ENCODE measurements at regions not wholly inside any gene's neighbourhood (a gene's known extent, or its start where the extent isn't known, plus 50 kb on each side); places are given as distances from the start of the nearest gene placed in this dataset.

GRCh38 chr11:119521551-119521950 lies 98.6 kb upstream of the THY1 start:
- DNase-seq (ENCODE audit: low read depth, low spot score) = no peak

DNA sequence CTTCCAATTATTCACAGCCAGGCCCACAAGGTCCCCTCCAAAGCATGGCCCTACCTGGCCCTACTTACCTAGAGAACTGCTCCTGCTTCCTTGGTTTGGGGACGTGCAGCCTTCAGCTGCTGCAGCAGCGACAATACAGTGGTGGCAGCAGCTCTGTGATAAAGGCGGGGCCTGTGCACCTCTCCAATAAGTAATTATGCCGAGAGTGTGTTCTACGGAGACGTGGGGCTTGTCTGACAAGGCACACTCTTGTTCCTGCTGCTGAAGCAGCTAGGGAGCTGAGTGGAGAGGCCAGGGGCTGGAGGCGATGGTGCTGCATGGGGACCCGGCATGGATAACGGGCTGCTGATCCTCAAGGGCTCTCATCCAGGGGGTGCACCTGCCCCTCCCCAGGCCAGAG lies 98.0 kb upstream of the THY1 start:
- no peak for DNase-seq (ENCODE audit: low read depth, low spot score)

- DNase-seq (ENCODE audit: low read depth, low spot score) = no peak
Observed at GRCh38 chr11:119520400-119520799, 97.4 kb upstream of the THY1 start.

DNA sequence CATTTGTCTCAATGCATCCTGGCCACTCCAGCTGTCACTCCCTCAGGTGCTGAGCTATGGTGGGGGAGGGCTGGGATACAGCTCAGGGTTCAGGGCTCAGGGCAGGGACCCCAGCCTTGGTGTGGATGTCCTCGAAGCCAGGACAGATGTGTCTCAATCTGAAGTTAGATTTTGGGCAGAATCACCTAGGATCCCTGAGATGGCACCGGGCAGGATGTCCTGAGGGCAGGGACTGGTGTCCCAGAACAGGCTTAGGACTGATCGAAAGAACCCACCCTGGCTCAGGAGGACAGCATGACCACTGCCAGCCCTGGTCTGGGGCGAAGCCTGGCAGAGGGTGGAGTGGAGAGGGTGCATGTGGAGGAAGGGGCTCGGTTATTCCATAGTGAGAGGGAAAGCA lies 96.8 kb upstream of the THY1 start:
- DNase-seq (ENCODE audit: low read depth, low spot score) = no peak

DNA sequence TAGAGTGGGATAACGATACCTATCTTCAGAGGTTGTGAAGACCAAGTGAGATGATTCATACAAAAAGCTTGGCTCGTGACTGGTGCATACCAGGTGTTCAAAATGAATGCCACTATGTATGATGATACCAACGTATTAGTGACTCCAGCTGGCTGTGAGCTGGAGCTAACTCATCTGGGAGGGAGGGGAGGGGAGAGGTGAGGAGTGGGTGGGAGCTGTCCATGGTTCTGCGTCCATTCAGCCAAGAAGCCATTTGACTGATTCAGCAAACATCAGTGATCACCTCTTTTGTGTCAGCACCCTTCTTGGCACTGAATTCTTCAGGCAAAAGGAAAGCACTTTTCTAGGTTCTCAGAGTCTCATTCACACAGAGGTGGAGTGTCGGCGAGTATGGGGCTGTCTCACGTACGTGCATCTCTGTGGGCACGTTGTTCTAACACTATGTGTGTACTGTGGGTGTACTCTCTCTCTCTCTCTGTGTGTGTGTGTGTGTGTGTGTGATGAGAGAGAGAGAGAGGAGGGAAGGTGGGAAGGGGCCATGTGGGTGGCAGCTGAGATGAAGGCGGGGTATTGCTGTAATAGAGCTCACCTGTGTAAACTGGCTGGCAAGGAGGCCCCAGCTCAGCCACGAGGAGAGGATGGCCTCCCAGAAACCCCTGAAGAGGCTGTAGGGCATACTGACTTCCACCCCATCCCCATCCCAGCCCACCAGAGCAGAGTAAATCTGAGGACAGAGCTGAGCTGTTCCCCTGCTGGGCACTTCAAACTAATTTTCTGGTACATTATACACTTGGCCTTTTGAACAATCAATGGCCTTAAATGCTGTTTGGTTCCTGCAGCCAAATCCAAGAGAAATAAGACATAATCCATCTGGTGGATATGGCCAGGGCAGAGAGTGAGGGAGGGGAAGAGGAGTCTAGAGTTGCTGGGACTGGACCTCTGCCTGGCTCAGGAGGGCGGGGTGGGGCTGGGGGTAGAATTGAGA lies 96.1 kb upstream of the THY1 start:
- DNase-seq (ENCODE audit: low read depth, low spot score) = no peak

GRCh38 chr11:119515771-119516400 lies 92.9 kb upstream of the THY1 start:
- DNase-seq (ENCODE audit: low read depth, low spot score) = no peak

DNA sequence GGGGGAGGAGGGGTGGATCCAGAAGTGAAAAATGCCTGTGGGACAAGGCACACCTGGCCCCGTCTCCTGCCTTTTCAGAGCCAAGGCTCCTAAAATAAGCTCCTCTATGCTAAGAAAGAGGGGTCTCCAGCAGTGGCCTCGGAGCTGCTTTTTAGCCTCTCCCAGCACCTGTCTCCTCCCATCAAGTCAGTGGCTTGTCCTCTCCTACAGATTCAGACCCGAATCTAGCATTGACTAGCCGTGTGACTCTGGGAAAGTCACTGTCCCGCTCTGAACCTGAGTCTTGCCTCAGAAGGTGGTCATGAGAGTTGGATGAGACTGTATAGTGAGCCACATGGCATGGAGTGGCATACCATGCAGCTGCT lies 90.8 kb upstream of the THY1 start:
- DNase-seq (ENCODE audit: low read depth, low spot score) = no peak

DNA sequence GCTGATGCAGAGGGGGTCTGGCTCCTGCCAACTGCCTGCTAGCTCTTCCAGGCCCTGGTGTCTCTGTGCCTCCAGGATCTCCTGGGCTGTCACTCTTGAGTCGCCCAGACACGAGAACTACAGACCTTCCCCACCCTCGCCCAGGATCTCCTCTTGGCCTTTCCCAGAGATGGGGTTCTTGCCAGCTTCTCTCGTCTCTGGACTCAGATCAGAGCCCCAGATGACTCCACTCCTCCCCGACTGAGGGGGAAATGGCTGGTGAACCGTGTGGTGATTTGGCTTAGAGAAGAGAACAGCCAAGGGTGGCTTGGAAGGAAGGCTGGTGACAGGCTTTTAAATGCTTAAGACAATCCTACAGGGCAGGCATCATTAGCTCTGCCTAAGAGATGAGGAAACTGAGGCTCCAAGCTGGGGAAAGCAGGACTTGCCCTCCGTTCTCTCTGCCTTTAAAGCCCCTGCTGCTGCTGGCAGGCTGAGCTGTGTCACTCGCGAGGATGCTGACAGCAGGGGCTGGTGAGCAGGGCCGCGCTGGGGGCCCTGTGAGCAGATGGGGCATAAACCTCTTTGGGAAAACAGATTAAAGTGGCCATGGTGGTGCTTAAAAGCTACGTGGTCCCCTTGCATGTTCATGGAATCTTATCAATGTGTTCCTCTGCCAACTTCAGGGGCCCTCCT lies 90.3 kb upstream of the THY1 start:
- no peak for DNase-seq (ENCODE audit: low read depth, low spot score)

GRCh38 chr11:119512369-119512768 lies 89.4 kb upstream of the THY1 start:
- DNase-seq (ENCODE audit: low read depth, low spot score) = no peak

DNA sequence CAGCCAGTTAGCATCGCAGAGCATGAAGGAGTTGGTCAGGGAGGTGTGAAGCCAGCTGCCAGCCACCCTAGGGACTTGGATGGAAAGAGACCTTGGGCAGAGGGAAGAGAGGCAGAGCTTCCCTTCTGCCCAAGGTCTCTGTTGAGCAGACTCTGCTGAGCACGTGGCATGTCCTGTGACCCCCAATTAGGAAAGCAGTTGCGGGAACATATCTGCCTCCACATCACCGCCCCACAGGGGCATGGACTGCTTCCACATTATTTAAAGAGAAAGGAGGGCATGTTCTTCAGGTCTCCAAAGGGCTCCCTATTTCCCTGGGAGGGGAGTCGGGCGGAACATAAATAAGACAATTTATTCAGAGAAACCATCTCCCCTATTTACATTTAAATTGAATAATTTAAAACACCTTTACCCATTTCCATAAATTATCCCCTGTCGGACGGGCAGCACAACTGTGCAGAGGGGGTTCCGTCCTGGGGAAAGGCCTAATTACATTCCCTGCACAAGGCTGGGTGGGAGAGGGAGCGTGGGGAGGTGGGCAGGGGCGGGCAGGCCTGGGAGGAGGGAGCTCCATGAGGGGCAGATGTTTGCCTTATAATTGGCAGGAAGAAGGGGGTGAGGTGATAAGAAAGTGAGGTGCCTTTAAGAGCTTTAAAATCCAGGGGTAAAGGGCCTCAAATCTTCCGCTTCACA lies 88.8 kb upstream of the THY1 start:
- DNase-seq (ENCODE audit: low read depth, low spot score) = no peak

DNA sequence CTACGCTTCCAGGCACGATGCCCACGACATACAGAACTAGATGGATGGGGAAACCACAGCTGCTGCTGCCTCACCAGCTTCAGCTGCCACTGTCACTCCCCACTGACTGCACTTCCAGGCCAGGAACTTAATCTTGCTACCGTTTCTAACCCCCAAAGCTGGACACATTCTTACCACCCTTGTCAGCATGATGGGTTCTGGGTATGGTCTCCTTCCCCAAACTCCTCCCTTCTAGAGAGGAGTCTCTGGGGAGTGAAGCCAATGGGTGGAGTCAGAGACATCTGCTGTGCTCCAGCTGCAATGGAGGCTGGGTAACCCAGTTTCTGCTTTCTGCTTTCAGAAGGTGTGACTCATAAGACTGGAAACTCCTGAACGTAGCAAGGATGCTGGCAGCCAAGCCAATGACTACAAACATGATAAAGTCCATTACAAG lies 87.0 kb upstream of the THY1 start:
- DNase-seq (ENCODE audit: low read depth, low spot score) = no peak

DNA sequence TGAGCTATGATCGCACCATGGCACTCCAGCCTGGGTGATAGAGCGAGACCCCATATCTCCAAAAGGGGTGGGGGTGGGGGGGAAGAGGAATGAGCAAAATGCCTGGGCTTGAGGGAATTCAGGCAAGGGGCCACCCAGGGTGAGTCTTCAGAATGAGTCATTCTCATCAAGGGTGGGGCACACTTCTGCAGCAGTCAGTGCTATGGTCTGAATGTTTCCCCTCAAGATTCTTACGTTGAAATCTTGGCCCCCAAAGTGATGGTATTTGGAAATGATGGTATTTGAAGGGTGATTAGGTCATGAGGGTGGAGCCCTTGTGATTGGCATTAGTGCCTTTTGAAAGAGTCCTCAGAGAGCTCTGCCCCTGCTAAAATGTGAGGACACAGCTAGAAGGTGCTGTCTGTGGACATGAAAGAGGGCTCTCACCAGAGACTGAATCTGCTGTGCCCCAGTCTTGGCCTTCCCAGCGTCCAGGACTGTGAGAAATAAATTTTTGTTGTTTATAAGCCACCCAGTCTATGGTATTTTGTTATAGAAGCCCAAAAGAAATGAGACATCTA lies 86.4 kb upstream of the THY1 start:
- DNase-seq (ENCODE audit: low read depth, low spot score) = no peak

DNA sequence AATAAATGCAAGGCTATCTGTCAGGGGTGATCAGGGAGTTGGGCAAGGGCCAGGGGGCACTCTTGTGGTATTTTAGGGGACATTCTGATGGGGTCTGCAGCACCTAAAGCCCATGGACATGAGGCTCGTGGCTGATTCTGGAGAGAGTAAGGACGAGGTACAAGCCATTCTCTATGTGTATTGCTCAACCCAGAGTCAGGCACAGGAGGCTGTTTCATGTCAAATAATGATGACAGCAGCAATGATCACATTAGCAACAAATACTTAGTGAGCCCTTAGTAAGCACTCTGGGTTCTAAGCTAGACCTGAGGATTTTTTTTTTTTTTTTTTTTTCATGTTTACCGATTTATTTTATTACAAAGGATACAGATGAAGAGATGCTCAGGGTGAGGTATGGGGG lies 83.5 kb upstream of the THY1 start:
- no peak for DNase-seq (ENCODE audit: low read depth, low spot score)

GRCh38 chr11:119505861-119506260 lies 82.9 kb upstream of the THY1 start:
- DNase-seq (ENCODE audit: low read depth, low spot score) = no peak

DNA sequence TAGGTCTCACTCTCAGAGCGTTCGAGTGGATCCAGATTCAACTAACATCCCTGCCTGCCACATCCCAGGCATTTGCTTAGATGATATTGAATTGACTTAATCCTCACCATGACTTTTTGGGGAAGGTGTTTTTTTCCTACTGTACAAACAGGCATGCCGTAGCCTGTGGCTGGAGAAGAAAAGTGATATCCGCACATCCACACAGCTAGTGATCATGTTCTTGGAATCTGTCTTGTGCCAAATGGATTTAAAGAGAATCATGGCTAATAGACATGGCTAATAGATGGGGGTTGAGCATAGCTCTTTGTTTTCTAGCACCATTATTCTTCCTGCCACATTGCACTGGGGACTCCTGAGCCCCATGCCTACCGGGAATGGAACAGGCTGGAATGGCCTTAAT lies 82.1 kb upstream of the THY1 start:
- DNase-seq (ENCODE audit: low read depth, low spot score) = no peak

DNA sequence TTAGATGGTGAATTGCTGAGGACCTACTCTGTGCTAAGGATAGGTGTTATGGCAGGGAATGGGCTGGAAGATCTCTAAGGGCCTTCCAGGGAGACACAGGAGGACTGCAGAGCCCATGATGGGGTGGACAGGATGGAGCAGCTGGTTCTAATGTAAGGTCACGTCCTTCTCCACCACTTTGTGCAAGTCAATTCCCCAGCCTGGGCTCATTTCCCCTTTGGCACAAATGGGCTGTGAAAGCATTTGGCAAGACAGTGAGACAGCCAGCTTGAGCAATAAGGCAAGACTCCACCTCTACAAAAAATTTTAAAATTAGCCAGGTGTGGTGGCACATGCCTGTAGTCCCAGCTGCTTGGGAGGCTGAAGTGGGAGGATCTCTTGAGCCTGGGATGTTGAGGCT lies 81.4 kb upstream of the THY1 start:
- DNase-seq (ENCODE audit: low read depth, low spot score) = no peak

GRCh38 chr11:119501777-119502405 lies 78.9 kb upstream of the THY1 start:
- no peak for DNase-seq (ENCODE audit: low read depth, low spot score)

DNA sequence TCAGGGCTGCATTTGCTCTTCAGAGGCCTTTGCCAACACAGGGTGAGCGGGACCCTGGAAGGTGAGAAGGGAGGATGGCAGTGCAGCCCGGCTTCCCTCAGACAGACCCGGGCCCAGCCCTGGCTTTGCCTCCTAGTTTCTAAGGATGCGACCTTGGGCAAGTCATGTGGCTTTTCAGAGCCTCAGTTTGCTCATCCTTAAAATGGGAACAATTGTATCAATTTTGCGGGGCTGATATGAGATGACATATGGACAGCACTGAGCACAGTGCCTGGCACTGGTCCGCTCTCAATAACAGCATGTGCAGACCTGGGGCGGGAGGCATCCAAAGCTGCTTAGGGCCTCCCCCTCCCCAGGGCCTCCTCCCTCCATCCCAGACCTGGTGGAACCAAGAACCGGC lies 74.7 kb upstream of the THY1 start:
- no peak for DNase-seq (ENCODE audit: low read depth, low spot score)

DNA sequence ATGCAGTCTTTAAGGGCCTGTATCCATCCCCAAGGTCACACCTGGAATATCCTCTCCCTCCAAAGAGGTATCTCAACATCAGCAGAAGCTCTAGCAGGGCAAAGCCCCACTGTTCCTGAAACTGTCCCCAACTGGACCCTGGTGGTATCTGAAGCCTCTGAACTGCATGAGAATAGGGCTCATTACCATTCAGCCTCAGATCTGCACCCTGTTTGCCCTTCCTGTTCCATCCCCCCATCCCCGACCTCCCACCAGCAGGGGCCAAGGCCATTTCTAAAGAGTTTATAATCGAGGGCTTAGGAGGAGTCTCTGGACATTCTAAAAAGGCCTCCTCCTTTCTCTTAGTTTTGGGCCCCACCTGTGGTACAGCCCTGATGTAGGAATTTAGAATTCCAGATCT lies 74.0 kb upstream of the THY1 start:
- DNase-seq (ENCODE audit: low read depth, low spot score) = no peak

DNA sequence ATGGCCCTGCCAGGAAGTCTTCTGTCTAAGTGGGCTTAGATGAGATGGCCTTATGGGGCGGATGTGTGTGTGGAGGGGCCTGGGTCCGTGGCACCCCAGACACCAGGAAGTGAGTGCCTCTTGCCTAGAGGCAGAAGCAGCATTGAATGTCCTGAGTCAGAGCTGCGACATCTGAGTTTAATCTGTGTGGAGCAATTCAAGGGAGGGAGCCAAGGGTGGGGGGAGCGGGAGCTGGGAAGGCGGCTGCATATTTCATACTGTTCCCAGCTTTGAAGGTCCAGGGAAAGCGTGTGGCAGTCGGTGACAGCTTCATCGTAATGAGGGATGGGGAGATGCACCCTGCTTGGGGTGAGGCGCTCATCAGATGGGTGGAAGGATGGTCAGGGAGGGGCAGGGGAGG lies 73.5 kb upstream of the THY1 start:
- no peak for DNase-seq (ENCODE audit: low read depth, low spot score)

GRCh38 chr11:119493712-119494111 lies 70.7 kb upstream of the THY1 start:
- no peak for DNase-seq (ENCODE audit: low read depth, low spot score)
